GM21381 (cell line): ENCODE measurements at regions not wholly inside any gene's neighbourhood (a gene's known extent, or its start where the extent isn't known, plus 50 kb on each side); places are given as distances from the start of the nearest gene placed in this dataset.

Source experiments
- ATAC-seq: cut with Tn5 transposase; IDR thresholded peaks from one replicate; pipeline ENCODE4 v1.9.1; 2021; ENCODE audit warnings: mild to moderate bottlenecking, moderate library complexity; ENCODE audit not compliant: unreplicated experiment

DNA sequence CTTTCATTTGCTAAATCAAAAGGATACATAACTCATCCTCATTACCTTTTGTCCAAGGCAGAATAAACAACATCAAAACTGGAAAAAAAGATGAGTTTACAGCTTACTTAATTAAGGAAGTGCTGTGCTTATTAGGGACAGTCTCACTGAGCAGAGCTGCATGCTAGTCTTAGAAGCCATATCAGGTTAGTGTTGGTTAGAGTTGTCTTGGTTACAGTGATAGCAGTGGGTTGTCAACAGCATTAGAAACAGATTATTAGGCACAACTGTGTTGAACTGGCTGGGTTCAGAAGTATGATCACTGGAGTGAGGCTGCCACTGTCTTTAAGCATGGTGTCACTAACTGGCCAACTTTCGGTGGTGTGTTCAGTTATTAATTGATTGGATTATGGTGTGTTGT lies 503.9 kb upstream of the IGFBP3 start:
- ATAC-seq, result no peak

DNA sequence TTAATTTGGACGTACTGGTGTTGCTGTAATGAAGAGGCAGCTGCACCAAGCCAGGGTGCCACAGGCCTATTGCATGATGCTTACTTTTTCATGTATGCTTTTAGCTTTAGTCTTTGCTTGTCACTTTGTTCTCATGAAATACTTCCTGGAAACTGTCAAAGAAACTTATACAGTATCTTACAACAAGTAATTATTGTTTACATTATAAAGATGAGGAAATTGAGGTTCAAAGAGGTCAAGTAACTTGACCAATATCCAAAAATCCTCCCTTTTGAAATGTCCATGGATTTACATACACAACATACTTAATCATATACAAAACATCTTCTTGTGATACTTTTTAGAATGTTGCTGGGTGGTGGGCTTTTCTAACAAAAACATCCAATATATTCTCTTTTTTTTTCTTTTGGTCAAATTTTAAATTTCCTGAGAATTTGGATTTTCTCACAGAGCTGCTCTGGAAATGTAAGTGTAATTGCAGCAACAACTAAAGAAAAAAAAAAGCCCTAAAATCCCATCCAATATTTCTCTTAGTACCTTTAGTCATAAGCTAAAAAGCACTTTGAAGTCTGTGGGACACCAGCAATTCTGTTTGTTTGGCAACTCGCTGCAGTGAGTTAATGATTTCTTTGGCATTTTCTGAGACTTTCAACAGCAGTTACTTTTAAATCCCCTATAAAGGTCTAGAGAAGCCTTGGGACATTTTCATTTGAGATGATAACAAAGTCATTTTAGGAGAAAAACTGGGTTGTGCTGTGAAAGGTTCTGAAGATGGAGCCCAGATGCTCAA lies 500.6 kb upstream of the IGFBP3 start:
- no peak for ATAC-seq

DNA sequence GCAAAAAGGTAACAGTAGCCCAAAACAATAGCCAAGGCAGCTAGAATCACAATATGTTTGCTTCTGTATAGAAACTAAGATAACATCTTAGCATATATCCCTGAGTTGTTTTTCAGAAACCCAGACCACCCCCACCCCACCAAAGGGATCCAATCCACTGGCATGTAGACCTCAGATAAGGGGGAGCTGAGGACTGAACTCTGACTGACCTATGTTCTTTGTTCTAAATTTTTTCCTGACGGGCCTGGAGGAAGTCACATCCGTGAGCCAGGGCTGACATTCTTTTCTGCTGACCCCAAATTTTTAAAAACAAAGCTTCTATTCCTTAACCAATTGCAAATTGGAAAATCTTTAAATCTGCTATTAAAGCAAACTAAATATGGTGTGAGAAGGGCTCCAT lies 493.9 kb upstream of the IGFBP3 start:
- no peak for ATAC-seq

DNA sequence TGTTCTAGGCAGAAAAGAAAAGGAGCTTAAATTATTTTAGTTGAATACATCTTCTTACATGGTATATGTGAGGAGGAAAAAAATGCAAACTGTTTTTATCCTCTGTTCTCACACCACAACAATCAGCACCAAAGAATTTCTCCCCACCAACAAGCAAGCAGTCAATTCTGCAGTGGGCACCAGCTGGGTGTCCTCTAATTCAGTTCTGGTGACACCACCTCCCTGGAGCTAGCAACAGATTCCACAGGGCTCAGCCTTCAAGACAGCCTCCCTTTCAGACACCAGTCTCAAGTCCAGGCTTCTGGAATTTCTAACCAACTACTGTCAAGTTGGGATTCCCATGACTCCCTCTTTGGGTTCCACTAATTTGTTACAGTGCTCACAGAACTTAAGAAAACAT lies 490.2 kb upstream of the IGFBP3 start:
- no peak for ATAC-seq

GRCh38 chr7:46407125-46407524 lies 486.1 kb upstream of the IGFBP3 start:
- ATAC-seq, result no peak

DNA sequence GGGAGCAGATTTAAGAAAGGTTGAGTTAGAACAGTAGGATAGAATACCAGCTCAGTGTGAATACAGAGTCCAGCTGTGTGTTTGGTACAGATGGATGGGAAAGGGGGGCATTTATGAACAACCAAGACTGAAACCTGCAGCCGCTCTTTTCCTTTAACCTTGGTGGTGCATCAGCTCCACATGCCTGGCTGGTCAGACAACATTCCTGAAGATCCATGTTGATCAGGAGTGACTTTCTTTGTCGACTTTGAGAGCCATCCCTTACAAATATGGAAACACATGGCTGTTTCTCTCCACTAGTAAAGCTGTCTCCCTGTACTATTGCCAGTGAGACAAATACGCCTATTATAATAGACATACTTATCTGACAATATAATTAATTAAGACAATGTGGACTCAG lies 476.5 kb upstream of the IGFBP3 start:
- ATAC-seq, result no peak

- no peak for ATAC-seq
Observed at GRCh38 chr7:46396481-46396880, 475.4 kb upstream of the IGFBP3 start.

DNA sequence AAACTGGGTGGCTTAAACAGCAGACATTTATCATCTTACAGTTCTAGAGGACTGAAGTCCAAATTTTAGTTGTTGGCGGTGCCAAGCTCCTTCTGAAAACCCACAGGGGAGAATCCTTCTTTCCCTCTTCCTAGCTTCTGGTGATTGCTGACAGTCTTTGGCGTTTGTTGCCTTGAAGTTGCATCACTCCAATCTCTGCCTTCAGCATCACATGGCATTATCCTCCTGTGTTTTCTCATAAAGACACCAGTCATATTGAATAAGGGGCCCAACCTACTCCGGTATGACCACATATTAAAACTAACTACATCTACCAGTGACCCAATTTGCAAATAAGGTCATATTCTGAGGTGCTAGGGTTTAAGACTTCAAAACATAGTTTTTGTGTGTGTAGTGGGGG lies 472.1 kb upstream of the IGFBP3 start:
- no peak for ATAC-seq

- no peak for ATAC-seq
Observed at GRCh38 chr7:46391231-46392201, 470.4 kb upstream of the IGFBP3 start.

DNA sequence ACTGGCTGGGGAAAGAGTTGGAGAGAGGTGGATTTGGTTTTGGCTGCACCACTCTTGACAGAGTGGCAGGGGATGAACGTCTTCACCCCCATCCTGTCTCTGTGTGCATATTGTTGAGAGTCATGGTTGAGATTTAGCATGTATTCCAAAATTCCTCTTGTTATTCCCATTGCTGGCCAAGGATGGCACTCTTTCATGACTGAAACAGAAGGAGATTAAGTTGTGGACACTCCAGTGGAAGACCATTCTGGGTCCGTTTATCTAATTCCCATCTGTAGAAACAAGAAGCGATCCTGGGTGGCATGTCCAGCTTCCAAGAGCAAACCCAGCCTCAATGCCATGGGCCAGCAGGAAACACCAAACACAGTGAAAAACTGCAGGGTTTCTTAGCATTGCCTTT lies 469.0 kb upstream of the IGFBP3 start:
- no peak for ATAC-seq

GRCh38 chr7:46389146-46389545 lies 468.1 kb upstream of the IGFBP3 start:
- ATAC-seq, result no peak

- ATAC-seq, result no peak
Observed at GRCh38 chr7:46387646-46388045, 466.6 kb upstream of the IGFBP3 start.

DNA sequence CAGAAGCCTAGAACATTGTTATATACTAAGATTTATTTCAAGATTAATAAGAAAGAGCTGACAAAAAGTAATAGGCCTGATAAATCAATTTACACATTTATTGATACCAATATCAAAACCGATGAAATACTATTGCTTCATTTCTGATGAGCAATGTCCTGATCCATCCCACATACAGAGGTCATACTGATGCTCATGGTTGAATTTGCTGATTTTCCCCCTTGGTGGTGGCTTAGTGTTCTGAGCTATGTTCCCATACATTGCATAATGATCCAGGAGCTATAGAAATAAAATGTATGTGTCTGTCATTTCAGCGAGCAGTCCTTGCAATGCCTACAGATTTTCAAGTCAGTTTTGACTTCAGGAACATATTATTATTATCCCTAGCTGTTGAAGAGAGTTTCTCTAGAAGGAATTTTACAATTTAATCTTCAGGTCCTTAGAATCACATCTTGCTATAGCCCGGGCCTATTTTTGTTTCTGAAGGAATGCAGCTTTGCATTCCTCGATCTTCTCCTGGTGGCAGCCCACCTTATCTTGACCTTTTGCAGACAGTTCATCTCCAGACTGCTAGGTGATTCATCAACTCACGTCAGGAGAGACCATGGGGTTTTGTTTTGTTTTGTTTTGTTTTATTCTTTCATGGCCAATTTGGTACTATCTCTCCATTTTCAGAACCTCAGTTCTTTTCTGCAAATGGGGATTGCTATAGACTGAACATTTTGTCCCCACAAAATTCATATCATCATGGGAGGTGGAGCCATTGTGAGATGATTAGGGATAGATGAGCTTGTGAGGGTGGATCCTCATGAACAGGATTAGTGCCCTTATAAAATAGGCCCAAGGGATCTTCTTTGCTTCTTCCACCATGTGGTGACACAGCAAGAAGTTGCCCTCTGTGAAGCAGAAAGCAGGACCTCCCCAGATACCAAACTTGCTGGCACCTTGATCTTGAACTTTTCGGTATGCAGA lies 465.6 kb upstream of the IGFBP3 start:
- ATAC-seq, result no peak

DNA sequence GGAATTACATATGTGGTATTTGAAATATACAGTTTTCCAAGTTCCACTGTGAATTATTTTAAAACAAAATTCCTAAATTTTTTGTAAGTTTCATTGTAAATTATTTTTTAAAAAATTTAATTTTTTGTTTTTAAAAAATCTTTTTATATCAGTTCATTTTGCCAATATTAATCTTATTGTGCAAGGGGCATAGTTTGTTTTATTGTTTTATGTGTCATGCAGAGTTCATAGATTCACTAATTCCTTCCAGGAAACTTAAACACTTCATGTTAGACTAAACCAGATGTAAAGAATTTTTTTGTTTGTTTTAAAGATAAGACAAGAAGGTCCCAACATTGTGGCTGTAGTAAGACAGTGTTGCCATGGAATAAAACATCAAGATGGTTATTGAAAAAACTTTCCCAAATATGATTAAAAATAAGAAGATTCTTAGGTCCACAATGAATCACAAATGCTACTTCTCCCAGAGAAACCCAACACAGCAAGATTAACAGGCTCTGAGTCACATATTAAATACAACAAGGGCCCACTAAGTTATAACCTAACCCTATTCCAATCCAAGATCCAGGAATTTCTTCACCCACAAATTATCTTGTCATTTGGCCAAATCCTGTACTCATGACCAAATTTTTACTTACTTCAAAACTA lies 464.7 kb upstream of the IGFBP3 start:
- no peak for ATAC-seq

- ATAC-seq, result no peak
Observed at GRCh38 chr7:46383605-46384004, 462.5 kb upstream of the IGFBP3 start.

DNA sequence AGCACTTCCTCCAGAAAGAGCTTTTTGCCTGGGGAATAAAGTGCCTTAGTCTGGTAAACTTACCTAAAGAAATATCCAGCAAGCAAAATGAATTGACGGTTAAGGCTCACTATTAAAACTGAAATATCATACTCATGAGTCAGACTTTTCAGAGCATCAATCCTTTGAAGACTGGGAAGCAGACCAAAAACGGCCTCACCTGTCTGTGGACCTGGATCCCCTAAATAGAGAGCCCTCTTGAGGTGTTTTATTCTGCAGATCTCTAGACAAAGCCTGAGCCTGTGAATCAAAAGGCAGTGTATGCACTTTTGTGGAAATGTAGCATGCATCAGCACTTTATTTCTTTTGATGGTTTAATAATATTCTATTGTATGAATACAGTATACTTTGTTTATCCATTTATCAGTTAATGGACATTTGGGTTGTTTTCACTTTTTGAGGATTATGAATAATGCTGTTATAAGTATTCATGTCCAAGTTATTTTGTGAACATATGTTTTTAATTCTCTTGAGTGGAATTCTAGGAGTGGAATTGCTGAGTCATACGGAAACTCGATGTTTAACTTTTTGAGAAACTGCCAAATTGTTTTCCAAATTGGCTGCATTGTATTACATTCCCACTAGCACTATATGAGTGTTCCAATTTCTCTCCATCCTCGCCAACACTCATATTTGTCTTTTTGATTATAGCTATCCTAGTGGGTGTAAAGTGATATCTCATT lies 449.0 kb upstream of the IGFBP3 start:
- no peak for ATAC-seq

GRCh38 chr7:46368871-46369270 lies 447.8 kb upstream of the IGFBP3 start:
- no peak for ATAC-seq

DNA sequence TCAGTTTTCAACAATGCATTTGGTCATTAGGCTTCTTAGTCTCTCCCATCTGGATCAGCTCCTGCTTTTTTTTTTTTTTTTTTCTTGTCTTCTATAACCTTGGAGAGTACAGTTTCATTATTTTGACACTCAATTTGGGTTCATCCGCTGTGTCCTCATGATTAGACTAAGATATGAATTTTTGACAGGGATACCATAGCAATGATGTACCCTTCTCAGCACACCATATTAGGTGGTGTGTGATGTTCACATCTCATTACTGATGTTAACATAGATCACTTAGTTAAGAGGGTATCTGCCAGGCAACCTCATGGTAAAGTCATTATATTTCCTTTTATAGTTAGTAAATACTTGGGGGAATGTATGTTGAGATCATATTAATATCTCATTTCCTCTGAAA lies 445.5 kb upstream of the IGFBP3 start:
- ATAC-seq, result no peak

- no peak for ATAC-seq
Observed at GRCh38 chr7:46363688-46364087, 442.6 kb upstream of the IGFBP3 start.

DNA sequence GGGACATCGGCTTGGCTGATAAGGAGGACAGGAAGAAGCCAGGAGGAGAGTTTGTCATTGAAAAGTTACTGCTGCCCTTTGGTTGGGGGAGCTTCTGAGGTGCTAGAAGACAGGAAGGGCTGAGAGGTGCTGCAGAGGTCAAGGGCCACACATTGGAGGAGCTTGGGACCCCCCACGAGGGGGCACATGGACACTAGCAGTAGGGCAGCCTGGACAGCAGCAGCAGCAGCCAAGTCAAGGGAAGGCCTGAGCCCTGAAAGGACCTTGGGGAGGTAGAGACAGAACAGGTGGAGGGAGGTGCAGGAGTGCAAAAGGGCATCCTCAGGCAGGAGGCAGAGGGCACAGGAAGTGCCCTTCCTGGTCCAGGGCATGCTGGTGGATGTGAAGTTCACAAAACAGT lies 439.7 kb upstream of the IGFBP3 start:
- ATAC-seq, result no peak
